Vagina (tissue), 2 donors: ENCODE measurements at regions not wholly inside any gene's neighbourhood (a gene's known extent, or its start where the extent isn't known, plus 50 kb on each side); places are given as distances from the start of the nearest gene placed in this dataset.

Source experiments
- DNase-seq, 2 donors: peaks; one replicate each; pipeline ENCODE4 v3.0.0-alpha.2; 2017; ENCODE audit errors: extremely low spot score in 2 of 2
- H3K27ac ChIP-seq: fragments of 200-600 bp; sonication (generic); one replicate; pipeline ENCODE4 v1.5.1; 2019
- H3K27me3 ChIP-seq: fragments of 200-600 bp; sonication (generic); one replicate; pipeline ENCODE4 v1.5.1; 2019
- H3K36me3 ChIP-seq, 2 donors: fragments of 200-600 bp; sonication (generic); one replicate each; pipeline ENCODE4 v1.5.1; 2017 to 2019
- H3K4me1 ChIP-seq: fragments of 200-600 bp; sonication (generic); one replicate; pipeline ENCODE4 v1.5.1; 2019
- H3K4me3 ChIP-seq, 2 donors: fragments of 200-600 bp; sonication (generic); 1 replicate in 1 of 2; 2 replicates in 1 of 2; pipeline ENCODE4 v1.5.1; 2016 to 2019
- H3K9me3 ChIP-seq: fragments of 200-600 bp; sonication (generic); one replicate; pipeline ENCODE4 v1.5.1; 2019
- POLR2A ChIP-seq, 2 donors: fragments of 450-650 bp; IDR thresholded peaks; one replicate each; pipeline ENCODE4 v1.6.1; 2017; ENCODE audit warnings: antibody characterized with exemption in 2 of 2, mild to moderate bottlenecking in 2 of 2, moderate library complexity in 2 of 2
- POLR2AphosphoS5 ChIP-seq, 2 donors: sonication (generic); formaldehyde crosslinking; IDR thresholded peaks; one replicate each; pipeline ENCODE4 v1.9.0; 2017; ENCODE audit warnings: antibody characterized with exemption in 2 of 2, mild to moderate bottlenecking in 2 of 2, low read depth in 1 of 2; ENCODE audit not compliant: insufficient read depth in 1 of 2
- intact Hi-C: fragments of 100-400 bp; cut with DNase I; formaldehyde crosslinking; loops from one replicate; pipeline ENCODE4 v1.15.1; 2023
- TF ChIP-seq, protein P1 (sequence below), 3 experiments: fragments of 450-650 bp in 2 of 3; fragments of 200-600 bp in 1 of 3; sonication (generic) in 1 of 3; IDR thresholded peaks; one replicate each; pipeline ENCODE4 v1.5.1; 2017 to 2019; ENCODE audit warnings: antibody characterized with exemption in 3 of 3, mild to moderate bottlenecking in 2 of 3, moderate library complexity in 2 of 3

GRCh38 chr2:209094221-209094620 is 329.6 kb upstream of the MAP2 start:
- H3K4me1 ChIP-seq = no peaks in the 10 kb centered on the region
- DNase-seq = no peak
- H3K27ac ChIP-seq = no peak overlapping the region
- intact Hi-C loops = no loop called here
- no peak overlapping the region for H3K4me3 ChIP-seq
- TF ChIP-seq POLR2AphosphoS5 (IDR thresholded peaks at IDR 0.05; ENCODE audit: insufficient read depth in 1 of 2, low read depth in 1 of 2) = no peak
- TF ChIP-seq, protein P1, sequence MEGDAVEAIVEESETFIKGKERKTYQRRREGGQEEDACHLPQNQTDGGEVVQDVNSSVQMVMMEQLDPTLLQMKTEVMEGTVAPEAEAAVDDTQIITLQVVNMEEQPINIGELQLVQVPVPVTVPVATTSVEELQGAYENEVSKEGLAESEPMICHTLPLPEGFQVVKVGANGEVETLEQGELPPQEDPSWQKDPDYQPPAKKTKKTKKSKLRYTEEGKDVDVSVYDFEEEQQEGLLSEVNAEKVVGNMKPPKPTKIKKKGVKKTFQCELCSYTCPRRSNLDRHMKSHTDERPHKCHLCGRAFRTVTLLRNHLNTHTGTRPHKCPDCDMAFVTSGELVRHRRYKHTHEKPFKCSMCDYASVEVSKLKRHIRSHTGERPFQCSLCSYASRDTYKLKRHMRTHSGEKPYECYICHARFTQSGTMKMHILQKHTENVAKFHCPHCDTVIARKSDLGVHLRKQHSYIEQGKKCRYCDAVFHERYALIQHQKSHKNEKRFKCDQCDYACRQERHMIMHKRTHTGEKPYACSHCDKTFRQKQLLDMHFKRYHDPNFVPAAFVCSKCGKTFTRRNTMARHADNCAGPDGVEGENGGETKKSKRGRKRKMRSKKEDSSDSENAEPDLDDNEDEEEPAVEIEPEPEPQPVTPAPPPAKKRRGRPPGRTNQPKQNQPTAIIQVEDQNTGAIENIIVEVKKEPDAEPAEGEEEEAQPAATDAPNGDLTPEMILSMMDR (IDR thresholded peaks at IDR 0.05) = no peak
- no peak for TF ChIP-seq POLR2A (IDR thresholded peaks at IDR 0.05)
- H3K27me3 ChIP-seq = no peaks in the 10 kb centered on the region
- H3K36me3 ChIP-seq = no peaks in the 10 kb centered on the region
- no peaks in the 10 kb centered on the region for H3K9me3 ChIP-seq

DNA sequence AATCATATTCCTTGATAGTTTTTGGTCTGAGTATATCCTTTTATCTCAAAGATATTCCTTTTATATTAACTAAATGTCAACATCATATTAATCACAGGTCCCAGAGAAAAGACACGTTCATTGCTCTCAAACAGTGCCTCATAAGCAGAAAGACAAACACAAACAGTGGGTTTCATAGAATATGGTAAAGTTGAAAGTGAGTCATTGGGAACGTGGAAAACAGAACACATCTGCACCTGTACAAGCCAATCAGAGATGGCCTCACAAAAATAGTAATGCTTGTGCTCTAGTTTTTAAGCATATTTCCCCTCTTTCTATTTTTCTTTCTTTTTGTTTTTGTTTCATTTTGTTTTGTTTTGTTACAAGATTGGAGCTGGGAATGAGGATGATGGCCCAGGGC is 328.4 kb upstream of the MAP2 start:
- TF ChIP-seq POLR2A (IDR thresholded peaks at IDR 0.05) (no peak), POLR2AphosphoS5 (IDR thresholded peaks at IDR 0.05; ENCODE audit: insufficient read depth in 1 of 2, low read depth in 1 of 2) (no peak)
- TF ChIP-seq, protein P1 (IDR thresholded peaks at IDR 0.05) = no peak
- Histone ChIP-seq H3K27me3 (no peaks in the 10 kb centered on the region), H3K4me3 (no peak overlapping the region), H3K36me3 (no peaks in the 10 kb centered on the region), H3K27ac (no peak overlapping the region), H3K4me1 (no peaks in the 10 kb centered on the region), H3K9me3 (no peaks in the 10 kb centered on the region)
- DNase-seq = no peak
- intact Hi-C loops = no loop called here

GRCh38 chr2:209097168-209097567 is 326.7 kb upstream of the MAP2 start:
- no peaks in the 10 kb centered on the region for H3K9me3 ChIP-seq
- DNase-seq = no peak
- H3K27ac ChIP-seq = no peak overlapping the region
- H3K36me3 ChIP-seq = no peaks in the 10 kb centered on the region
- H3K27me3 ChIP-seq = no peaks in the 10 kb centered on the region
- no peaks in the 10 kb centered on the region for H3K4me1 ChIP-seq
- TF ChIP-seq POLR2A (IDR thresholded peaks at IDR 0.05) (no peak), POLR2AphosphoS5 (IDR thresholded peaks at IDR 0.05; ENCODE audit: insufficient read depth in 1 of 2, low read depth in 1 of 2) (no peak)
- TF ChIP-seq, protein P1 (IDR thresholded peaks at IDR 0.05) = no peak
- intact Hi-C loops = no loop called here
- H3K4me3 ChIP-seq = no peak overlapping the region

DNA sequence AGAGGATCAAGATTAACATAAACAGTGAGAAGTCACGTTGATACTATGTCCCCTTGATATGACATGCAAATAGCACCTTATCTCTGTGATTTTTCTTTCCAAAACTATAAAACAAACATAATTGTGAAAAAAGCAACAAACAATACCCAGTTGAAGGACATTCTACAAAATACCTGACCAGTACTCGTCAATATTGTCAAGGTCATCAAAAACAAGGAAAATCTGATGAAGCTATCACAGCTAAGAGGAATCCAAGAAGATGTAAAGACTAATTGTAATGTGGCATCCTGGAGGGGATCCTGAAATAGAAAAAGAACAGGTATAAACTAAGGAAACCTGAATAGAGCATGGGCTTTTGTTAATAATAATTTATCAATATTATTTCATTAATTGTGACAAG is 321.5 kb upstream of the MAP2 start:
- no peak for TF ChIP-seq POLR2A (IDR thresholded peaks at IDR 0.05)
- TF ChIP-seq POLR2AphosphoS5 (IDR thresholded peaks at IDR 0.05; ENCODE audit: insufficient read depth in 1 of 2, low read depth in 1 of 2) = no peak
- TF ChIP-seq, protein P1 (IDR thresholded peaks at IDR 0.05) = no peak
- no peak for DNase-seq
- no peak overlapping the region for H3K27ac ChIP-seq
- no peaks in the 10 kb centered on the region for H3K9me3 ChIP-seq
- H3K36me3 ChIP-seq = no peaks in the 10 kb centered on the region
- intact Hi-C loops = no loop called here
- H3K27me3 ChIP-seq = no peaks in the 10 kb centered on the region
- H3K4me3 ChIP-seq = no peak overlapping the region
- no peaks in the 10 kb centered on the region for H3K4me1 ChIP-seq

DNA sequence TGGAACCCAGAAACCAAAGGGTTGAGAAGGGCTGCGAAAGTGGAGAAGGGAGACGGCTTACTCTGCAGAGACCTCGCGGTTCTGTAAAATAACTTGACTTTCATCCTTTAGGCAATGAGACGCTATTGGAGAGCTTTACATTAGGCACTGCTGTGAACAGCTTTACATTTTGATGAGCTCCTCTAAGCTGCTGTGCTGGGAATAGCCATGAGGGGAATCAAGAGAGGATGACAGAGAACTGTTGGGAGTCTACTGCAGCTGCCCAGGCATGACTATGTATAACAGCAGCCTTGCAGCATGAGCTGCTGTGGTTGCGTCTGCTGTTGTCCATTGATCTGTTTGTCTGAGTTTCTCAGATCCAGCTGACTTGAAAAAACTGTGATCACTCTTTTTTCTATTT is 310.8 kb upstream of the MAP2 start:
- Histone ChIP-seq H3K36me3 (no peaks in the 10 kb centered on the region), H3K27me3 (no peaks in the 10 kb centered on the region), H3K4me1 (no peaks in the 10 kb centered on the region), H3K9me3 (no peaks in the 10 kb centered on the region), H3K27ac (no peak overlapping the region), H3K4me3 (no peak overlapping the region)
- DNase-seq = no peak
- TF ChIP-seq POLR2AphosphoS5 (IDR thresholded peaks at IDR 0.05; ENCODE audit: insufficient read depth in 1 of 2, low read depth in 1 of 2) (no peak), POLR2A (IDR thresholded peaks at IDR 0.05) (no peak)
- TF ChIP-seq, protein P1 (IDR thresholded peaks at IDR 0.05) = no peak
- intact Hi-C loops = no loop called here
